ENCODE measurements at regions not wholly inside any gene's neighbourhood (a gene's known extent, or its start where the extent isn't known, plus 50 kb on each side); places are given as distances from the start of the nearest gene placed in this dataset.
A peak's percentile ranks its signal among the peaks of the same experiment; 100 is the strongest.
"Not testable (repeated sequence)": the region's sequence is repeated elsewhere in the genome, so short reads cannot be mapped to it uniquely, and the experiment has no call there.

GRCh38 chr12:61915420-61915819 is 344.8 kb upstream of the USP15 start:
- no peak for DNase-seq (ENCODE audit: low spot score)

GRCh38 chr12:61916831-61917230 is 343.4 kb upstream of the USP15 start:
- DNase-seq (ENCODE audit: low spot score), result no peak

- DNase-seq (ENCODE audit: low spot score), result no peak
These were observed 340.5 kb upstream of the USP15 start for GRCh38 chr12:61919686-61920085.

- no peak for DNase-seq (ENCODE audit: low spot score)
These were observed 340.0 kb upstream of the USP15 start for GRCh38 chr12:61920230-61920629.

- DNase-seq (ENCODE audit: low spot score), result no peak
These were observed 337.1 kb upstream of the USP15 start for GRCh38 chr12:61923152-61923551.

- DNase-seq (ENCODE audit: low spot score), result no peak
These were observed 325.6 kb upstream of the USP15 start for GRCh38 chr12:61934564-61934963.

GRCh38 chr12:61939977-61940376 is 320.2 kb upstream of the USP15 start:
- DNase-seq (ENCODE audit: low spot score), result no peak

GRCh38 chr12:61956545-61956944 is 303.7 kb upstream of the USP15 start:
- DNase-seq (ENCODE audit: low spot score), result no peak

- no peak for DNase-seq (ENCODE audit: low spot score)
These were observed 285.7 kb upstream of the USP15 start for GRCh38 chr12:61974461-61974860.

GRCh38 chr12:61985830-61986229 is 274.4 kb upstream of the USP15 start:
- no peak for DNase-seq (ENCODE audit: low spot score)

- DNase-seq (ENCODE audit: low spot score), result no peak
These were observed 273.0 kb upstream of the USP15 start for GRCh38 chr12:61987173-61987572.

GRCh38 chr12:61991661-61992060 is 268.5 kb upstream of the USP15 start:
- DNase-seq (ENCODE audit: low spot score), result no peak

GRCh38 chr12:61993734-61994345 is 266.4 kb upstream of the USP15 start:
- DNase-seq (ENCODE audit: low spot score), result peak; percentile 19

GRCh38 chr12:61996717-61997116 is 263.5 kb upstream of the USP15 start:
- DNase-seq (ENCODE audit: low spot score), result no peak

GRCh38 chr12:61998791-61999190 is 261.4 kb upstream of the USP15 start:
- DNase-seq (ENCODE audit: low spot score), result no peak

GRCh38 chr12:61999311-61999710 is 260.9 kb upstream of the USP15 start:
- DNase-seq (ENCODE audit: low spot score), result no peak

- no peak for DNase-seq (ENCODE audit: low spot score)
These were observed 258.8 kb upstream of the USP15 start for GRCh38 chr12:62001424-62001823.

GRCh38 chr12:62003226-62003625 is 257.0 kb upstream of the USP15 start:
- DNase-seq (ENCODE audit: low spot score), result no peak

- DNase-seq (ENCODE audit: low spot score), result no peak
These were observed 256.5 kb upstream of the USP15 start for GRCh38 chr12:62003701-62004100.

- DNase-seq (ENCODE audit: low spot score), result no peak
These were observed 254.6 kb upstream of the USP15 start for GRCh38 chr12:62005615-62006014.

GRCh38 chr12:62006076-62006732 is 254.0 kb upstream of the USP15 start:
- peak; percentile 26 for DNase-seq (ENCODE audit: low spot score)

- DNase-seq (ENCODE audit: low spot score), result no peak
These were observed 251.5 kb upstream of the USP15 start for GRCh38 chr12:62008703-62009102.

- DNase-seq (ENCODE audit: low spot score), result no peak
These were observed 250.8 kb upstream of the USP15 start for GRCh38 chr12:62009445-62009844.

GRCh38 chr12:62010331-62010906 is 249.8 kb upstream of the USP15 start:
- DNase-seq (ENCODE audit: low spot score), result not testable (repeated sequence)

Measured in CD4-positive, alpha-beta T cell treated with Interleukin-2 at 100 ng/mL for 4 hours (primary cell).